ENCODE measurements at regions not wholly inside any gene's neighbourhood (a gene's known extent, or its start where the extent isn't known, plus 50 kb on each side); places are given as distances from the start of the nearest gene placed in this dataset.

DNA sequence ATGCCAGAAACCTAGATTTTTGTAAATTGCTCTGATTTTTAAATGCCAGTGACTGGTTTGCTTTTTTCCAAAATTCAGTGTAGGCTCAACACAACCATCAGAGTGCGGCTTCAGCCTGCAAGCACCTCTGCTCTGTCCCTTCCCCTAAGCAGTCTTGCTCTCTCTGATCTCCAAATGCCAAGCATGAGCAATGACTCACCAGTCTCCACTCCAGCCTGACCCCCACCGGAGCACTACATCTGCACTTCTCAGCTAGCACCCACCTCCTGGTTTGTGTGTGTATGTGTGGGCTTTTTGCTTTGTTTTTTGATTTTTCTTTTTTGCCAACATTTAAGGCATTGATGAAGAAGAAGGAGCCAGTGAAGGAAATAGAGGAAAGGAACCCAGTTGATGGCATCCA lies 61.4 kb upstream of the ADRA1B start:
- no peaks in the 10 kb centered on the region for H3K4me1 ChIP-seq (ENCODE audit: control insufficient read depth in 1 of 2, insufficient read depth in 1 of 2, low read depth in 1 of 2, low read length in 1 of 2)
- no peaks in the 10 kb centered on the region for H3K9me3 ChIP-seq
- TF ChIP-seq, protein P1, sequence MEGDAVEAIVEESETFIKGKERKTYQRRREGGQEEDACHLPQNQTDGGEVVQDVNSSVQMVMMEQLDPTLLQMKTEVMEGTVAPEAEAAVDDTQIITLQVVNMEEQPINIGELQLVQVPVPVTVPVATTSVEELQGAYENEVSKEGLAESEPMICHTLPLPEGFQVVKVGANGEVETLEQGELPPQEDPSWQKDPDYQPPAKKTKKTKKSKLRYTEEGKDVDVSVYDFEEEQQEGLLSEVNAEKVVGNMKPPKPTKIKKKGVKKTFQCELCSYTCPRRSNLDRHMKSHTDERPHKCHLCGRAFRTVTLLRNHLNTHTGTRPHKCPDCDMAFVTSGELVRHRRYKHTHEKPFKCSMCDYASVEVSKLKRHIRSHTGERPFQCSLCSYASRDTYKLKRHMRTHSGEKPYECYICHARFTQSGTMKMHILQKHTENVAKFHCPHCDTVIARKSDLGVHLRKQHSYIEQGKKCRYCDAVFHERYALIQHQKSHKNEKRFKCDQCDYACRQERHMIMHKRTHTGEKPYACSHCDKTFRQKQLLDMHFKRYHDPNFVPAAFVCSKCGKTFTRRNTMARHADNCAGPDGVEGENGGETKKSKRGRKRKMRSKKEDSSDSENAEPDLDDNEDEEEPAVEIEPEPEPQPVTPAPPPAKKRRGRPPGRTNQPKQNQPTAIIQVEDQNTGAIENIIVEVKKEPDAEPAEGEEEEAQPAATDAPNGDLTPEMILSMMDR (IDR thresholded peaks at IDR 0.05) = no peak
- H3K4me3 ChIP-seq (ENCODE audit: low read depth in 1 of 2, low read length in 1 of 2) = no peak overlapping the region
- no peaks in the 10 kb centered on the region for H3K36me3 ChIP-seq
- peaks cover 14% of the 10 kb centered on the region for H3K27me3 ChIP-seq
- H3K27ac ChIP-seq = no peak overlapping the region

DNA sequence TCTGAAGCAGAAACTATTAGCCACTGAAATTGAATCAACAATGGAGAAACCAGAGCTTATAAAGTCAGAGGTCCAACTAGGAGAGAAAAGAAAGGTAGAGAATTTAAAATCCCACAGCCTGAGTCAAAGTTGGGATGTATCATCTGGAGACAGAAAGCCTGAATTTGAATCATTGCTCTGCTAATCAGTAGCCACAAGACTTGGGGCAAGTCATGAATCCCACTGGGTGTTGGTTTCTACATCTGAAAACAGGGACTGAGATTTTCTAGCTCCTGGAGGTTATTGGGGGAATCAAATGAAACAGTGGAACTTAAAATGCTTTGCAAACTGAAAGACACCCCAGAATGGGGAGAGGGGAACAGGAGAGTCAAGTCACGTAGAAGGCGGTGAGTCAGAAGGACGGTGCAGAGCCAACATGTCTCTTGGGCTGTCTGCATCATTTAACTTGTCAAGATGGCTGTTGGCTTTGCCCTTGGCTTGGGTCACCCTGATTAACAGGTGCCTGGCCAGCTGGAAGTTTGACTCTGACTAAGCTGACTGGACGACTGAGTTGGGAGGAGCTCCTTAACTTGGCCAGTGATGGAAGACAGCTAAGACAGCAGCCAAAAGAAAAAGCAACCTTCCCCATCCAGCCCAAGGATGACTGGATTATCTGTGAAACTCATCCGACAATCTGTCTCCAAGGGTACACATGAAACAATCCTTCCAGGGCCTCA lies 60.6 kb upstream of the ADRA1B start:
- H3K9me3 ChIP-seq = no peaks in the 10 kb centered on the region
- TF ChIP-seq, protein P1 (IDR thresholded peaks at IDR 0.05) = no peak
- H3K36me3 ChIP-seq = no peaks in the 10 kb centered on the region
- H3K4me1 ChIP-seq (ENCODE audit: control insufficient read depth in 1 of 2, insufficient read depth in 1 of 2, low read depth in 1 of 2, low read length in 1 of 2) = no peaks in the 10 kb centered on the region
- no peak overlapping the region for H3K27ac ChIP-seq
- H3K4me3 ChIP-seq (ENCODE audit: low read depth in 1 of 2, low read length in 1 of 2) = no peak overlapping the region
- peaks cover 21% of the 10 kb centered on the region for H3K27me3 ChIP-seq

DNA sequence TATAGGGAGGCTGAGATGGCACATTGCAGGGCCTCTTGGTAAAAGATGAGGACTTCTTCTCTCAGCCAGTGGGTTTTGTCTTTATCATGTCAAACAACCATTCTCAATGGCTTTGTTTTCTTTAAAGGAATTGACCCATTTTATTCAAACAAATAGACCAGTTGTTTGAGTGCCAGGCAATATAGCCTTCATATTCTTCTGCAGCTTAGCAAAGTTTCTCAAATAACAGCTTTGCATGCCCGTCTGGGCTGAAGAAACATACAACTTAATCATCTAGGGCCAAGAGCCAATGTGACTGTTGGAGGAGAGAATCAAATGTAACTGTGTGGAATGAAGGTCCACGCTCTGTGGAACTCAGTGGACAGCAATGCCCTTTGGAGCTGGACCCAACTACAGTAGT lies 57.4 kb upstream of the ADRA1B start:
- H3K4me1 ChIP-seq (ENCODE audit: control insufficient read depth in 1 of 2, insufficient read depth in 1 of 2, low read depth in 1 of 2, low read length in 1 of 2) = no peaks in the 10 kb centered on the region
- H3K4me3 ChIP-seq (ENCODE audit: low read depth in 1 of 2, low read length in 1 of 2) = no peak overlapping the region
- TF ChIP-seq, protein P1 (IDR thresholded peaks at IDR 0.05) = no peak
- no peak overlapping the region for H3K27ac ChIP-seq
- H3K9me3 ChIP-seq = no peaks in the 10 kb centered on the region
- H3K27me3 ChIP-seq = peaks cover 30% of the 10 kb centered on the region
- no peaks in the 10 kb centered on the region for H3K36me3 ChIP-seq

DNA sequence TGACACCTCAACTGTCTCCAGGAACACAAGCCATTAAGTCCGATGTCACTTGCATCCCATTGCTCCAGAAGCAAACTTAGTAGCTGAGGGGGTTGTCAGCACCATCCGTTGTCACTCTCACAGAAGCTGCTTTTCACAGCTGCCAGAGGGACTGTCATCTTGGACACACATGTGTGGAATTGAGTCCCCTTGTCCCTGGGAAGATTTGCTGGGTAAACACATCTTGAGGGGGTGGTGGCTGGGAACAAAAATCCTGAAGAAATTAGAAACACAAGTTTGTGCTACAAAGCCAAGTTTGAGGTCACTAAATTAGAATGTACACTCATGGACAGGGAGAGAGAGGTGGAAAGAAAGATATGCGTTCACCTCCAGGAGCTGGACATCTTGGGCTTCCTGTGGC lies 55.2 kb upstream of the ADRA1B start:
- no peak overlapping the region for H3K27ac ChIP-seq
- peaks cover 38% of the 10 kb centered on the region for H3K27me3 ChIP-seq
- no peaks in the 10 kb centered on the region for H3K4me1 ChIP-seq (ENCODE audit: control insufficient read depth in 1 of 2, insufficient read depth in 1 of 2, low read depth in 1 of 2, low read length in 1 of 2)
- no peaks in the 10 kb centered on the region for H3K9me3 ChIP-seq
- no peaks in the 10 kb centered on the region for H3K36me3 ChIP-seq
- TF ChIP-seq, protein P1 (IDR thresholded peaks at IDR 0.05) = no peak
- no peak overlapping the region for H3K4me3 ChIP-seq (ENCODE audit: low read depth in 1 of 2, low read length in 1 of 2)

DNA sequence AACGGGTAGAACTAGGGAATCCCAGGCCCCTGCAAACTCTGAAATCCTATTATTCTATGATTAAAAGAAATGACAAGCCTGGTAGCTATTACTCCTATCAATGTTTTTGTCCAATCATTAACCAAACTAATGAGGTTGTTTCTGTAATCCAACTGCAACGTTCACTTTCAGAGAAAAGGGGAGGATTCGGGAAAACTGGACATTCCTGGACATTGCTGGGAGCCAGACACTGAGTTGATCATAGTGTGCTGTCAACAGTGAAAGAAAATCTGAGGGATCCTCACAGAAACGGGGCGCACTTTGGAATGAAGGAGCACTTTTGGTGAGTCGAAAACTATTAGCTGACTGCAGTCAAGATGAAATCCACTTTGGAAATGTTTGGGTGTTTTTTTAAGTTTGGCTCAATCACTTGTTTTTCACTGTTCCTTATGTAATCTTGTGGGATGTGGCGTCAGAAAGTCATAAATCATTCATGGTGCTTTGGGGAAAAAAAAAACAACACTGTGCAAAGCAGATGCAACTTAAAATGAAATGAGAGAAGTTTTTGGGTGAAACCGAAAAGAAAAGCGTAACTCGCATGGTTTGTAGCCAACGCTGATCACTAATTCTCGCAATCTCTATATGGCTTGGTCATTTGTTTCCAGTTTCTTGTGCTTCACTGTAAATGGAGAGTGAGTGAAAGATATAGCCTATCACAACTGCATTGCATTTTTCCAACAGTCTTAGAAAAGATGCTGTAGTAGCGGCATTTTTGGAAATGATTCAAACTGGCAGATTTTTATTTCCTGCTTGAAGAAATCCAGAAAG lies 51.2 kb upstream of the ADRA1B start:
- Histone ChIP-seq H3K9me3 (no peaks in the 10 kb centered on the region), H3K4me3 (ENCODE audit: low read depth in 1 of 2, low read length in 1 of 2) (no peak overlapping the region), H3K27me3 (peaks cover 67% of the 10 kb centered on the region), H3K27ac (no peak overlapping the region), H3K36me3 (no peaks in the 10 kb centered on the region), H3K4me1 (ENCODE audit: control insufficient read depth in 1 of 2, insufficient read depth in 1 of 2, low read depth in 1 of 2, low read length in 1 of 2) (no peaks in the 10 kb centered on the region)
- TF ChIP-seq, protein P1 (IDR thresholded peaks at IDR 0.05) = no peak
